ENCODE measurements at regions not wholly inside any gene's neighbourhood (a gene's known extent, or its start where the extent isn't known, plus 50 kb on each side); places are given as distances from the start of the nearest gene placed in this dataset.
A peak's percentile ranks its signal among the peaks of the same experiment; 100 is the strongest.

GRCh38 chr6:105746130-105746505, 340.0 kb upstream of the PRDM1 start:
- TF ChIP-seq POU2F2 (IDR thresholded peaks at IDR 0.05; ENCODE audit: low read depth, low read length) (no peak), POLR2A (IDR thresholded peaks at IDR 0.05; ENCODE audit: low read depth, low read length) (no peak), POLR2AphosphoS5 (IDR thresholded peaks at IDR 0.05; ENCODE audit: low read depth, low read length) (no peak), SPI1 (IDR thresholded peaks at IDR 0.05; ENCODE audit: low read depth, low read length) (0 out of 2 replicates have a peak, but pooled peaks have one; percentile 46)

All from GM12891 (cell line).